ENCODE measurements at regions not wholly inside any gene's neighbourhood (a gene's known extent, or its start where the extent isn't known, plus 50 kb on each side); places are given as distances from the start of the nearest gene placed in this dataset.

DNA sequence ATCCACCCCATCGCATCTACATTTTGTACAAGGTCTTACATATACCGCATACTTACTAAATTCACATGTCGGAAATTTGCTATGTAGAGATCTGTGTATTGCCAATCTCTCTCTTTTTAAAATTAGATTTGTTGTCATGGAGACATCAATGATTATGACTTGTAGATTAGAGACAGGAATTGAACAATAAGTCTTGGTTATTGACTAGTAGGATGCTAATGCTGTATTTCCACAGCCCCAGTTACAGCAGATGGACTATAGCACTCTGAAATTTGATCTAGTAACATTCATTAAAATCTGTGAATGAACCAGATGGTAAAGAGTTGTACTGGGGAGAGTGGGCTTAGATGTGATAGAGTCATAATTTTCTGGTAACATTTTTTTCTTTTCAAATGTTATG is 805.7 kb downstream of the SLC4A3 start:
- TF ChIP-seq, protein P1, sequence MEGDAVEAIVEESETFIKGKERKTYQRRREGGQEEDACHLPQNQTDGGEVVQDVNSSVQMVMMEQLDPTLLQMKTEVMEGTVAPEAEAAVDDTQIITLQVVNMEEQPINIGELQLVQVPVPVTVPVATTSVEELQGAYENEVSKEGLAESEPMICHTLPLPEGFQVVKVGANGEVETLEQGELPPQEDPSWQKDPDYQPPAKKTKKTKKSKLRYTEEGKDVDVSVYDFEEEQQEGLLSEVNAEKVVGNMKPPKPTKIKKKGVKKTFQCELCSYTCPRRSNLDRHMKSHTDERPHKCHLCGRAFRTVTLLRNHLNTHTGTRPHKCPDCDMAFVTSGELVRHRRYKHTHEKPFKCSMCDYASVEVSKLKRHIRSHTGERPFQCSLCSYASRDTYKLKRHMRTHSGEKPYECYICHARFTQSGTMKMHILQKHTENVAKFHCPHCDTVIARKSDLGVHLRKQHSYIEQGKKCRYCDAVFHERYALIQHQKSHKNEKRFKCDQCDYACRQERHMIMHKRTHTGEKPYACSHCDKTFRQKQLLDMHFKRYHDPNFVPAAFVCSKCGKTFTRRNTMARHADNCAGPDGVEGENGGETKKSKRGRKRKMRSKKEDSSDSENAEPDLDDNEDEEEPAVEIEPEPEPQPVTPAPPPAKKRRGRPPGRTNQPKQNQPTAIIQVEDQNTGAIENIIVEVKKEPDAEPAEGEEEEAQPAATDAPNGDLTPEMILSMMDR (IDR thresholded peaks at IDR 0.05) = no peak
- TF ChIP-seq POLR2A (IDR thresholded peaks at IDR 0.05) (no peak), POLR2AphosphoS5 (IDR thresholded peaks at IDR 0.05) (no peak)
